K562 (cell line): ENCODE measurements at regions not wholly inside any gene's neighbourhood (a gene's known extent, or its start where the extent isn't known, plus 50 kb on each side); places are given as distances from the start of the nearest gene placed in this dataset.

Experiments used
- ATAC-seq: fragments of 200-7000 bp; cut with Tn5 transposase; 3 replicates; pipeline ENCODE4 v1.9.1; 2020; ENCODE audit warnings: moderate library complexity
- BruUV-seq: library from RNA; stranded (reverse); fragments of 400-500 nt; replicated peaks from 2 replicates; lab custom pipeline; 2021; lab: Mats Ljungman, UMichigan
- CTCF ChIA-PET: fragments of 300-600 bp; formaldehyde crosslinking; extraction: SDS; loops from one replicate; lab custom pipeline; 2021; ENCODE audit warnings: low intra/inter-chr PET ratio; lab: Yijun Ruan, JAX
- POLR2A ChIA-PET: fragments of 300-600, 350-650 bp; sonication (Branson Sonifier 250); formaldehyde crosslinking; extraction: SDS; loops from one replicate; lab custom pipeline; 2021; ENCODE audit warnings: antibody characterized with exemption, inconsistent platforms; lab: Yijun Ruan, JAX
- DNase-seq, 4 experiments: peaks; one replicate each; pipeline versions ENCODE4 v3.0.0 to v3.0.0-alpha.2; 2011 to 2018; ENCODE audit warnings: low spot score in 3 of 4, mixed read lengths in 3 of 4; ENCODE audit errors: extremely low read depth in 1 of 4
- FAIRE-seq: peaks from 2 replicates; lab custom pipeline; 2011; peaks lifted over from hg19 to GRCh38; lab: Jason Lieb, UNC
- H2AFZ ChIP-seq: 2 replicates; pipeline ENCODE4 v1.6.0; 2011; ENCODE audit warnings: low read depth, low read length, control low read depth, inconsistent platforms
- H3K27ac ChIP-seq: fragments of 200-600 bp; 3 replicates; pipeline ENCODE4 v1.8.0; 2011; ENCODE audit warnings: low read depth, mild to moderate bottlenecking, control low read depth, inconsistent platforms, low read length, moderate library complexity, mixed read lengths; ENCODE audit errors: extremely low read depth
- H3K27me3 ChIP-seq, 2 experiments: fragments of 300-600 bp in 1 of 2; 2 replicates in 1 of 2; 3 replicates in 1 of 2; pipeline versions ENCODE4 v1.6.0 to v1.8.0; 2011; ENCODE audit warnings: inconsistent platforms in 2 of 2, low read length in 2 of 2, mild to moderate bottlenecking in 1 of 2, mixed read lengths in 1 of 2, moderate library complexity in 1 of 2; ENCODE audit not compliant: control insufficient read depth in 2 of 2, insufficient read depth in 2 of 2
- H3K36me3 ChIP-seq: fragments of 300-600 bp; 3 replicates; pipeline ENCODE4 v1.8.0; 2011; ENCODE audit warnings: mild to moderate bottlenecking, low read length, inconsistent platforms; ENCODE audit not compliant: control insufficient read depth, insufficient read depth
- H3K4me1 ChIP-seq, 2 experiments: fragments of 200-600 bp in 1 of 2; replicated peaks in 1 of 2; 2 replicates in 1 of 2; 3 replicates in 1 of 2; pipeline versions ENCODE4 v1.5.1 to v1.8.0; 2011; ENCODE audit warnings: inconsistent platforms in 2 of 2, low read length in 2 of 2, mild to moderate bottlenecking in 1 of 2, mixed read lengths in 1 of 2, moderate library complexity in 1 of 2; ENCODE audit not compliant: control insufficient read depth in 2 of 2, insufficient read depth in 2 of 2
- H3K4me2 ChIP-seq: 2 replicates; pipeline ENCODE4 v1.6.1; 2011; ENCODE audit warnings: low read length, control low read depth, inconsistent platforms, mixed read lengths; ENCODE audit not compliant: insufficient read depth
- H3K4me3 ChIP-seq: fragments of 200-600 bp; sonication (generic), shearing (Covaris generic); 2 replicates; pipeline ENCODE4 v1.5.1; 2016; ENCODE audit warnings: control low read depth, inconsistent platforms
- H3K79me2 ChIP-seq: fragments of 200-600 bp; 3 replicates; pipeline ENCODE4 v1.8.0; 2011; ENCODE audit warnings: low read length, inconsistent platforms; ENCODE audit not compliant: control insufficient read depth, insufficient read depth
- H3K9ac ChIP-seq, 2 experiments: 2 replicates each; pipeline versions ENCODE4 v1.6.0 to v1.6.1; 2011; ENCODE audit warnings: low read depth in 2 of 2, low read length in 2 of 2, control low read depth in 1 of 2, inconsistent platforms in 1 of 2, mild to moderate bottlenecking in 1 of 2, mixed read lengths in 1 of 2; ENCODE audit not compliant: insufficient read depth in 1 of 2
- H3K9me1 ChIP-seq: one replicate; pipeline ENCODE4 v1.6.0; 2011; ENCODE audit warnings: inconsistent platforms, mild to moderate bottlenecking, low read length, moderate library complexity; ENCODE audit not compliant: control insufficient read depth, insufficient read depth
- H3K9me3 ChIP-seq: replicated peaks from 2 replicates; pipeline ENCODE4 v1.5.1; 2011; ENCODE audit warnings: low read depth, low read length, inconsistent platforms; ENCODE audit not compliant: control insufficient read depth, insufficient read depth
- H4K20me1 ChIP-seq: replicated peaks from 2 replicates; pipeline ENCODE4 v1.6.1; 2011; ENCODE audit warnings: low read length, inconsistent platforms, mixed read lengths; ENCODE audit not compliant: control insufficient read depth, insufficient read depth
- BCL6 ChIP-seq: fragments of 250-450 bp; sonication (Bioruptor Pico); IDR thresholded peaks from 2 replicates; pipeline ENCODE4 v1.4.0; 2020
- JUNB ChIP-seq: fragments of 450-650 bp; formaldehyde crosslinking; conservative IDR thresholded peaks from 2 replicates; pipeline ENCODE4 v1.4.0; 2020; ENCODE audit warnings: mild to moderate bottlenecking
- LARP7 ChIP-seq: fragments of 450-650 bp; IDR thresholded peaks from 2 replicates; pipeline ENCODE4 v1.6.1; 2016
- MAFG ChIP-seq: fragments of 450-650 bp; conservative IDR thresholded peaks from 2 replicates; pipeline ENCODE4 v1.6.1; 2016; ENCODE audit warnings: missing genetic modification characterization, missing compliant biosample characterization
- NONO ChIP-seq, 2 experiments: fragments of 200-400 bp in 1 of 2; fragments of 450-650 bp in 1 of 2; formaldehyde crosslinking in 1 of 2; IDR thresholded peaks; 2 replicates each; pipeline ENCODE4 v1.6.1; 2017; ENCODE audit warnings: low read depth in 2 of 2, mild to moderate bottlenecking in 2 of 2, moderate library complexity in 2 of 2, low read length in 1 of 2
- TCF3 ChIP-seq: sonication (generic); formaldehyde crosslinking; IDR thresholded peaks from 2 replicates; pipeline ENCODE4 v1.4.0; 2020; ENCODE audit warnings: mild to moderate bottlenecking, missing genetic modification reagents
- ZNF232 ChIP-seq: sonication (generic); formaldehyde crosslinking; IDR thresholded peaks from 2 replicates; pipeline ENCODE4 v1.8.0; 2022; ENCODE audit warnings: mild to moderate bottlenecking, missing genetic modification reagents
- ZNF324 ChIP-seq: fragments of 250-450 bp; sonication (Bioruptor Pico); IDR thresholded peaks from 2 replicates; pipeline ENCODE4 v1.4.0; 2020; ENCODE audit warnings: mild to moderate bottlenecking
- ZNF696 ChIP-seq: fragments of 250-450 bp; sonication (Bioruptor Pico); conservative IDR thresholded peaks from 2 replicates; pipeline ENCODE4 v1.4.0; 2020; ENCODE audit warnings: mild to moderate bottlenecking, moderate library complexity
- WGBS: fragments of 100-300 bp; shearing (Covaris generic); methylation state at CpG from one replicate; pipeline ENCODE4 v1.1.6; 2016; ENCODE audit warnings: low coverage, mixed read lengths; ENCODE audit not compliant: insufficient coverage; ENCODE audit errors: missing lambda C conversion rate; 5-methylcytosine and 5-hydroxymethylcytosine counted together
- in situ Hi-C: fragments of 300-500 bp; cut with MboI; formaldehyde crosslinking; loops from 4 replicates; pipeline ENCODE4 v1.15.0; 2018; ENCODE audit warnings: inconsistent platforms, mixed read lengths
- intact Hi-C: fragments of 100-400 bp; cut with micrococcal nuclease; formaldehyde crosslinking; loops from 2 replicates; pipeline ENCODE4 v1.14.2; 2022
- TF ChIP-seq, protein P1 (sequence below), 3 experiments: fragments of 200-800 bp in 1 of 3; sonication (Bioruptor generic) in 1 of 3; sonication (generic) in 1 of 3; formaldehyde crosslinking in 1 of 3; IDR thresholded peaks; 2 replicates each; pipeline versions ENCODE4 v1.6.1 to v1.8.0; 2016 to 2022; ENCODE audit warnings: mild to moderate bottlenecking in 2 of 3, missing compliant biosample characterization in 2 of 3, missing genetic modification characterization in 2 of 3, missing genetic modification reagents in 1 of 3

GRCh38 chr2:43033016-43033270 is 193.5 kb downstream of the ZFP36L2 start:
- H3K79me2 ChIP-seq, result no peaks in the 10 kb centered on the region
- H3K36me3 ChIP-seq, result no peaks in the 10 kb centered on the region
- H3K9ac ChIP-seq, result no peak overlapping the region; a peak in 1 of 4 replicates
- ChIA-PET CTCF (no interaction called here), POLR2A (no interaction called here)
- H4K20me1 ChIP-seq, result no peaks in the 10 kb centered on the region
- H3K9me1 ChIP-seq, result no peaks in the 10 kb centered on the region
- FAIRE-seq, result no peak
- intact Hi-C loops (no loop called here), in situ Hi-C loops (no loop called here)
- TF ChIP-seq MAFG (tag) (no peak), JUNB (CRISPR knock-in tag) (no peak), ZNF324 (no peak), TCF3 (CRISPR knock-in tag) (no peak), BCL6 (CRISPR knock-in tag) (no peak), ZNF232 (no peak), ZNF696 (CRISPR knock-in tag) (no peak), NONO (IDR thresholded peaks at IDR 0.05; ENCODE audit: low read depth in 2 of 2, low read length in 1 of 2) (no peak), LARP7 (no peak)
- TF ChIP-seq, protein P1, sequence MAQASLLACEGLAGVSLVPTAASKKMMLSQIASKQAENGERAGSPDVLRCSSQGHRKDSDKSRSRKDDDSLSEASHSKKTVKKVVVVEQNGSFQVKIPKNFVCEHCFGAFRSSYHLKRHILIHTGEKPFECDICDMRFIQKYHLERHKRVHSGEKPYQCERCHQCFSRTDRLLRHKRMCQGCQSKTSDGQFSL (CRISPR knock-in tag; IDR thresholded peaks at IDR 0.05), result no peak
- TF ChIP-seq, protein P1 (tag; IDR thresholded peaks at IDR 0.05), result no peak
- H3K27me3 ChIP-seq, result no peaks in the 10 kb centered on the region
- no TSS peak for BruUV-seq
- no peak for ATAC-seq
- no peak overlapping the region for H3K4me2 ChIP-seq
- H3K27ac ChIP-seq, result no peak overlapping the region
- 0 out of 5 replicates have a peak, but pooled peaks cover 0 to 1% of the 10 kb centered on the region in 2 experiments for H3K4me1 ChIP-seq
- no peak for DNase-seq
- 47% methylated on average over 7 of the region's 7 CpGs for WGBS
- H3K4me3 ChIP-seq, result no peak overlapping the region
- H3K9me3 ChIP-seq, result no peaks in the 10 kb centered on the region
- H2AFZ ChIP-seq, result no peak overlapping the region
